Brain microvascular endothelial cell (primary cell): ENCODE measurements at regions not wholly inside any gene's neighbourhood (a gene's known extent, or its start where the extent isn't known, plus 50 kb on each side); places are given as distances from the start of the nearest gene placed in this dataset.
A peak's percentile ranks its signal among the peaks of the same experiment; 100 is the strongest.

ENCODE experiments used
- DNase-seq: peaks from one replicate; pipeline ENCODE4 v3.0.0-alpha.2; 2020
- H3K27ac ChIP-seq: fragments of 250-450 bp; sonication (Bioruptor Pico); 2 replicates; pipeline ENCODE4 v1.5.1; 2020; ENCODE audit warnings: mild to moderate bottlenecking, moderate library complexity
- H3K27me3 ChIP-seq: fragments of 250-450 bp; sonication (Bioruptor Pico); replicated peaks from 2 replicates; pipeline ENCODE4 v1.5.1; 2020; ENCODE audit warnings: mild to moderate bottlenecking
- H3K36me3 ChIP-seq: fragments of 250-450 bp; sonication (Bioruptor Pico); replicated peaks from 2 replicates; pipeline ENCODE4 v1.5.1; 2020; ENCODE audit warnings: mild to moderate bottlenecking
- H3K4me3 ChIP-seq: 2 replicates; pipeline ENCODE4 v1.5.1; 2011; ENCODE audit warnings: low read depth, mild to moderate bottlenecking, control low read depth, low read length, moderate library complexity
- CTCF ChIP-seq: IDR thresholded peaks from 2 replicates; pipeline ENCODE4 v1.5.1; 2011; ENCODE audit warnings: low read depth, mild to moderate bottlenecking, moderate library complexity, low read length, control low read depth, inconsistent platforms; ENCODE audit errors: missing control alignments
- in situ Hi-C: cut with HindIII; loops from 2 replicates; pipeline ENCODE4 v1.10.0; 2017; ENCODE audit warnings: low sequenced_read_pairs, low pct_ligation_motif_present

- DNase-seq: peak; percentile 70
Measured at GRCh38 chr18:29164020-29164706, 987.2 kb upstream of the CDH2 start.

DNA sequence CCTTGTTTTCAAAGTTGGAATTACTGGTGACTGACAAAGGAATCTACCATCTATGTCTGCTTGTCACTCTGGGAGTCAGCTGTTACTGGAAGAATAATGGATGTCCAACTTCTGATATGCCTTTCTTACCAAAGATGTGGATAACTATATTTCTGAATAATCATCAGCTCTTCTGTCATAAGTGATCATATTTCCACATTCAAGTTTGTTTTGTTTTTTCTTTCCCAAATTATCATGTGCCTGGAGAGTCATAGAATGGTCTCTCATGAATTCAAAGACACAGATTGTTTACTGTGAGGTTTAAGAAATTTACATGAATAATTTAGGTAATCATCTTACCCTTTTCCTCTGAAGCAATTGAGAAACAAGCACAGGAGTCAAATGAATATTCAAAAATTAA is 986.7 kb upstream of the CDH2 start:
- DNase-seq: no peak
- no peak for TF ChIP-seq CTCF

More at GRCh38 chr18:29164020-29164706, 987.2 kb upstream of the CDH2 start:
- TF ChIP-seq CTCF: no peak
- no peaks in the 10 kb centered on the region for H3K36me3 ChIP-seq
- no peaks in the 10 kb centered on the region for H3K27me3 ChIP-seq
- H3K4me3 ChIP-seq: no peak overlapping the region
- in situ Hi-C loops: no loop called here
- peak overlapping the region; percentile 71 for H3K27ac ChIP-seq

DNA sequence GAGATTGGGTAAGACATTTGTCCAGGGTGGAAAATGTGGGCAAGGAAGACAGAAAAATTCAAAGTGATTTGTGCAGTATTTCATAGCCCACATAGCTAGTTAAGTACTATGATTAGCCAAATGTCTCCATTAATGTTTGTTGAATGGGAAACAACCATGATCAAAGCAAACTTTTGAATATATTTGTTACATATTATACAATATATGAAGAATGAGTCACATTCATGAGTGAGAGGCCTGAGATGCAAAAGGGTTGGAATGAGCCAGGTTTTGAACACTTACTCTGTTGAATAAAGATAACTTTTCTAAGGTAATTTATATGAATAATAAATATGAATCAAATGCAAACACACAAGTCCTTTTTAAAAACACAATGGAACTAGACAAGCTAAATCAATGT is 984.5 kb upstream of the CDH2 start:
- Histone ChIP-seq H3K4me3 (no peak overlapping the region), H3K36me3 (no peaks in the 10 kb centered on the region), H3K27ac (no peak overlapping the region), H3K27me3 (no peaks in the 10 kb centered on the region)
- in situ Hi-C loops: no loop called here
- no peak for DNase-seq
- no peak for TF ChIP-seq CTCF

More for the DNA sequence above, 986.7 kb upstream of the CDH2 start:
- Histone ChIP-seq H3K27me3 (no peaks in the 10 kb centered on the region), H3K27ac (peak overlapping the region; percentile 71), H3K36me3 (no peaks in the 10 kb centered on the region), H3K4me3 (no peak overlapping the region)
- in situ Hi-C loops: no loop called here

- in situ Hi-C loops: no loop called here
- H3K4me3 ChIP-seq: no peak overlapping the region
- no peaks in the 10 kb centered on the region for H3K36me3 ChIP-seq
- no peak for TF ChIP-seq CTCF
- H3K27ac ChIP-seq: no peak overlapping the region
- DNase-seq: no peak
- no peaks in the 10 kb centered on the region for H3K27me3 ChIP-seq
Measured at GRCh38 chr18:29160170-29160569, 983.2 kb upstream of the CDH2 start.

GRCh38 chr18:29157905-29158304 is 981.0 kb upstream of the CDH2 start:
- H3K27ac ChIP-seq: no peak overlapping the region
- H3K36me3 ChIP-seq: no peaks in the 10 kb centered on the region
- H3K4me3 ChIP-seq: no peak overlapping the region
- TF ChIP-seq CTCF: no peak
- H3K27me3 ChIP-seq: no peaks in the 10 kb centered on the region
- in situ Hi-C loops: no loop called here
- no peak for DNase-seq
